IMR-90 (cell line): ENCODE measurements at regions not wholly inside any gene's neighbourhood (a gene's known extent, or its start where the extent isn't known, plus 50 kb on each side); places are given as distances from the start of the nearest gene placed in this dataset.

Experiments
- ATAC-seq: fragments of 200-7000 bp; cut with Tn5 transposase; 2 replicates; pipeline ENCODE4 v1.9.1; 2020; ENCODE audit warnings: low read depth, mild to moderate bottlenecking, moderate library complexity
- BruUV-seq: library from RNA; stranded (reverse); fragments of 400-500 nt; replicated peaks from 2 replicates; lab custom pipeline; 2021; lab: Mats Ljungman, UMichigan
- CTCF ChIA-PET: fragments of 300-600 bp; formaldehyde crosslinking; extraction: SDS; loops from one replicate; lab custom pipeline; 2021; ENCODE audit warnings: antibody characterized with exemption; lab: Yijun Ruan, JAX
- POLR2A ChIA-PET: fragments of 300-600 bp; sonication (Branson Sonifier 250); formaldehyde crosslinking; loops from one replicate; lab custom pipeline; 2022; ENCODE audit warnings: antibody characterized with exemption; ENCODE audit not compliant: unreplicated experiment; lab: Charles Lee
- DNase-seq: peaks from one replicate; pipeline ENCODE4 v3.0.0; 2013
- H2AFZ ChIP-seq: replicated peaks from 2 replicates; pipeline ENCODE3; 2013; ENCODE audit warnings: low read length, mild to moderate bottlenecking; ENCODE audit not compliant: poor library complexity
- H2AK5ac ChIP-seq: 2 replicates; pipeline ENCODE4 v1.6.1; 2013; ENCODE audit warnings: low read depth, low read length, inconsistent platforms
- H2AK9ac ChIP-seq: replicated peaks from 2 replicates; pipeline ENCODE3; 2013; ENCODE audit warnings: mild to moderate bottlenecking, low read depth, low read length, moderate library complexity; ENCODE audit not compliant: poor library complexity
- H2BK120ac ChIP-seq: 2 replicates; pipeline ENCODE4 v1.6.1; 2013; ENCODE audit warnings: low read depth, low read length, inconsistent platforms
- H2BK15ac ChIP-seq: 3 replicates; pipeline ENCODE4 v1.6.1; 2013; ENCODE audit warnings: low read depth, low read length, inconsistent platforms
- H2BK20ac ChIP-seq: 2 replicates; pipeline ENCODE4 v1.6.1; 2013; ENCODE audit warnings: low read depth, mild to moderate bottlenecking, inconsistent platforms, low read length, moderate library complexity
- H2BK5ac ChIP-seq: 2 replicates; pipeline ENCODE4 v1.6.1; 2013; ENCODE audit warnings: mild to moderate bottlenecking, low read depth, low read length, inconsistent platforms; ENCODE audit not compliant: poor library complexity, severe bottlenecking
- H3K14ac ChIP-seq: replicated peaks from 2 replicates; pipeline ENCODE4 v1.6.1; 2013; ENCODE audit warnings: low read depth, low read length, inconsistent platforms
- H3K18ac ChIP-seq: 2 replicates; pipeline ENCODE4 v1.6.1; 2013; ENCODE audit warnings: low read depth, low read length, control low read depth
- H3K23ac ChIP-seq: 2 replicates; pipeline ENCODE4 v1.6.1; 2013; ENCODE audit warnings: low read depth, low read length, inconsistent platforms
- H3K27ac ChIP-seq: 2 replicates; pipeline ENCODE4 v1.5.1; 2013; ENCODE audit warnings: mild to moderate bottlenecking, control low read depth, low read length; ENCODE audit not compliant: insufficient read depth
- H3K27me3 ChIP-seq: 2 replicates; pipeline ENCODE4 v1.6.1; 2013; ENCODE audit warnings: low read length; ENCODE audit not compliant: control insufficient read depth, insufficient read depth
- H3K36me3 ChIP-seq: 2 replicates; pipeline ENCODE4 v1.6.1; 2013; ENCODE audit warnings: low read length, mixed read lengths; ENCODE audit not compliant: control insufficient read depth, insufficient read depth
- H3K4ac ChIP-seq: 2 replicates; pipeline ENCODE4 v1.6.1; 2013; ENCODE audit warnings: low read depth, low read length, inconsistent platforms
- H3K4me1 ChIP-seq: 2 replicates; pipeline ENCODE4 v1.6.1; 2013; ENCODE audit warnings: low read length, mixed read lengths; ENCODE audit not compliant: control insufficient read depth, insufficient read depth
- H3K4me2 ChIP-seq: 2 replicates; pipeline ENCODE4 v1.6.1; 2013; ENCODE audit warnings: low read depth, mild to moderate bottlenecking, control low read depth, low read length, moderate library complexity
- H3K4me3 ChIP-seq: 2 replicates; pipeline ENCODE4 v1.5.1; 2013; ENCODE audit warnings: low read depth, mild to moderate bottlenecking, control low read depth, low read length, moderate library complexity; ENCODE audit not compliant: insufficient read depth
- H3K56ac ChIP-seq: 2 replicates; pipeline ENCODE4 v1.6.1; 2013; ENCODE audit warnings: low read length, inconsistent platforms; ENCODE audit not compliant: insufficient read depth; ENCODE audit errors: extremely low read depth
- H3K79me1 ChIP-seq, 2 experiments: 2 replicates each; pipeline ENCODE4 v1.6.1; 2013; ENCODE audit warnings: low read length in 2 of 2, inconsistent platforms in 1 of 2, low read depth in 1 of 2
- H3K9ac ChIP-seq: 2 replicates; pipeline ENCODE4 v1.6.1; 2013; ENCODE audit warnings: low read depth, low read length, control low read depth
- H3K9me1 ChIP-seq: 2 replicates; pipeline ENCODE4 v1.6.1; 2013; ENCODE audit warnings: low read length, inconsistent platforms; ENCODE audit not compliant: insufficient read depth
- H3K9me3 ChIP-seq: 2 replicates; pipeline ENCODE4 v1.6.1; 2013; ENCODE audit warnings: low read length; ENCODE audit not compliant: control insufficient read depth, insufficient read depth
- H4K20me1 ChIP-seq: 2 replicates; pipeline ENCODE4 v1.6.1; 2013; ENCODE audit warnings: low read length, inconsistent platforms; ENCODE audit not compliant: insufficient read depth
- H4K5ac ChIP-seq: 2 replicates; pipeline ENCODE4 v1.6.1; 2013; ENCODE audit warnings: mild to moderate bottlenecking, low read depth, low read length, control low read depth
- H4K8ac ChIP-seq, 2 experiments: 2 replicates each; pipeline ENCODE4 v1.6.1; 2013; ENCODE audit warnings: low read depth in 2 of 2, low read length in 2 of 2, control low read depth in 1 of 2, inconsistent platforms in 1 of 2
- H4K91ac ChIP-seq: 2 replicates; pipeline ENCODE4 v1.6.1; 2013; ENCODE audit warnings: low read depth, low read length, inconsistent platforms; ENCODE audit not compliant: insufficient read depth
- BHLHE40 ChIP-seq: fragments of 150-350 bp; IDR thresholded peaks from 2 replicates; pipeline ENCODE4 v1.6.1; 2016; ENCODE audit warnings: mild to moderate bottlenecking, low read depth, low read length
- CEBPB ChIP-seq: IDR thresholded peaks from 2 replicates; pipeline ENCODE4 v1.6.1; 2012; ENCODE audit warnings: low read depth, low read length, improper control_type of control experiment
- CHD1 ChIP-seq: IDR thresholded peaks from 2 replicates; pipeline ENCODE4 v1.6.1; 2012; ENCODE audit warnings: low read depth, low read length, improper control_type of control experiment
- CTCF ChIP-seq: conservative IDR thresholded peaks from 2 replicates; pipeline ENCODE4 v1.5.1; 2012; ENCODE audit warnings: mild to moderate bottlenecking, low read depth, low read length, improper control_type of control experiment
- ELK1 ChIP-seq: fragments of 150-350 bp; IDR thresholded peaks from 2 replicates; pipeline ENCODE4 v1.6.1; 2016; ENCODE audit warnings: low read depth, mild to moderate bottlenecking, low read length, moderate library complexity, borderline replicate concordance
- FOS ChIP-seq: fragments of 150-350 bp; IDR thresholded peaks from 2 replicates; pipeline ENCODE4 v1.6.1; 2016; ENCODE audit warnings: low read depth, low read length
- MAFK ChIP-seq: IDR thresholded peaks from 2 replicates; pipeline ENCODE4 v1.6.1; 2012; ENCODE audit warnings: low read depth, low read length, improper control_type of control experiment
- MAZ ChIP-seq: IDR thresholded peaks from 2 replicates; pipeline ENCODE4 v1.6.1; 2012; ENCODE audit warnings: low read depth, mild to moderate bottlenecking, low read length, improper control_type of control experiment, moderate library complexity, borderline replicate concordance
- MXI1 ChIP-seq: IDR thresholded peaks from 2 replicates; pipeline ENCODE4 v1.6.1; 2012; ENCODE audit warnings: low read depth, mild to moderate bottlenecking, low read length, moderate library complexity, borderline replicate concordance
- NFE2L2 ChIP-seq: fragments of 150-350 bp; IDR thresholded peaks from 2 replicates; pipeline ENCODE4 v1.6.1; 2016; ENCODE audit warnings: low read depth, mild to moderate bottlenecking, low read length
- POLR2A ChIP-seq: IDR thresholded peaks from 2 replicates; pipeline ENCODE4 v1.6.1; 2012; ENCODE audit warnings: mild to moderate bottlenecking, low read depth, low read length
- RAD21 ChIP-seq: IDR thresholded peaks from 2 replicates; pipeline ENCODE4 v1.6.1; 2012; ENCODE audit warnings: low read length, improper control_type of control experiment
- RCOR1 ChIP-seq: IDR thresholded peaks from 2 replicates; pipeline ENCODE4 v1.6.1; 2012; ENCODE audit warnings: mild to moderate bottlenecking, low read length, improper control_type of control experiment; ENCODE audit not compliant: insufficient replicate concordance
- RFX5 ChIP-seq: IDR thresholded peaks from 2 replicates; pipeline ENCODE4 v1.8.0; 2012; ENCODE audit warnings: low read depth, mild to moderate bottlenecking, low read length, moderate library complexity
- SMC3 ChIP-seq: fragments of 150-350 bp; IDR thresholded peaks from 2 replicates; pipeline ENCODE4 v1.6.1; 2016; ENCODE audit warnings: low read depth, mild to moderate bottlenecking, antibody characterized with exemption, low read length, moderate library complexity
- USF2 ChIP-seq: fragments of 150-350 bp; IDR thresholded peaks from 2 replicates; pipeline ENCODE4 v1.6.1; 2017; ENCODE audit warnings: mild to moderate bottlenecking, antibody characterized with exemption, low read length, low read depth
- WGBS, 2 experiments: methylation state at CpG; one replicate each; pipeline versions ENCODE4 v1.1.5 to v1.1.7; 2013; ENCODE audit warnings: missing lambda C conversion rate in 2 of 2; ENCODE audit not compliant: insufficient read length in 1 of 2; ENCODE audit errors: extremely low coverage in 2 of 2; 5-methylcytosine and 5-hydroxymethylcytosine counted together
- dilution Hi-C: fragments of 300-500 bp; cut with HindIII; formaldehyde crosslinking; loops from one replicate; pipeline ENCODE4 v1.14.3; 2018; ENCODE audit warnings: low sequenced_read_pairs; ENCODE audit not compliant: unreplicated experiment
- in situ Hi-C: fragments of 300-500 bp; cut with MboI; formaldehyde crosslinking; loops from 3 replicates; pipeline ENCODE4 v1.14.3; 2019; ENCODE audit warnings: low sequenced_read_pairs, inconsistent platforms, mixed read lengths
- intact Hi-C: fragments of 100-400 bp; cut with micrococcal nuclease; formaldehyde crosslinking; loops from 2 replicates; pipeline ENCODE4 v1.10.0; 2022

GRCh38 chr1:221419513-221420095, 322.3 kb downstream of the DUSP10 start:
- Histone ChIP-seq H3K18ac (no peak overlapping the region), H3K56ac (no peak overlapping the region), H2AK5ac (no peak overlapping the region), H2AFZ (no peak overlapping the region), H3K4me3 (no peak overlapping the region), H4K5ac (no peak overlapping the region), H2BK5ac (no peak overlapping the region), H3K9ac (no peak overlapping the region), H3K4me1 (peaks cover 7% of the 10 kb centered on the region), H3K27ac (no peak overlapping the region), H2BK15ac (0 out of 3 replicates have a peak overlapping the region, but pooled peaks have one; percentile 1), H3K27me3 (no peaks in the 10 kb centered on the region), H3K4ac (no peak overlapping the region), H4K91ac (no peak overlapping the region), H2AK9ac (no peak overlapping the region), H4K8ac (no peak overlapping the region), H3K14ac (no peak overlapping the region), H3K36me3 (no peaks in the 10 kb centered on the region), H3K79me1 (no peaks in the 10 kb centered on the region), H3K23ac (no peak overlapping the region), H4K20me1 (no peaks in the 10 kb centered on the region), H3K9me3 (no peaks in the 10 kb centered on the region), H2BK120ac (no peak overlapping the region), H3K4me2 (peak overlapping the region; percentile 35; the same call in 1 of the 2 replicates), H2BK20ac (peak overlapping the region; percentile 32; the same call in 1 of the 2 replicates), H3K9me1 (0 out of 2 replicates have a peak, but pooled peaks cover 9% of the 10 kb centered on the region)
- no CpG with 5 or more reads among the region's 3 CpGs for WGBS, 2 experiments
- POLR2A ChIA-PET, result no interaction called here
- DNase-seq, result peak; percentile 92
- in situ Hi-C loops (no loop called here), intact Hi-C loops (no loop called here), dilution Hi-C loops (no loop called here)
- no TSS peak for BruUV-seq
- CTCF ChIA-PET, result no interaction called here
- TF ChIP-seq FOS (peak; percentile 59), SMC3 (no peak), BHLHE40 (peak; percentile 75; the same call in 1 of the 2 replicates), CEBPB (peak; percentile 78), POLR2A (no peak), NFE2L2 (no peak), ELK1 (no peak), RAD21 (no peak), CHD1 (no peak), MAZ (no peak), CTCF (no peak), RCOR1 (no peak), USF2 (no peak), RFX5 (no peak), MXI1 (no peak), MAFK (no peak)
- ATAC-seq, result peak; percentile 70
